ENCODE measurements at regions not wholly inside any gene's neighbourhood (a gene's known extent, or its start where the extent isn't known, plus 50 kb on each side); places are given as distances from the start of the nearest gene placed in this dataset.

- Mint-ChIP-seq H3K4me3 (ENCODE audit: unreplicated experiment) (peak overlapping the region; percentile 78), H3K27ac (ENCODE audit: unreplicated experiment) (peak overlapping the region; percentile 93)
These were observed 59.9 kb upstream of the CORO2B start for GRCh38 chr15:68518785-68519430.

GRCh38 chr15:68524753-68525584 is 53.8 kb upstream of the CORO2B start:
- H3K36me3 Mint-ChIP-seq (ENCODE audit: low read depth): peaks cover 8% of the 10 kb centered on the region
- H3K27me3 Mint-ChIP-seq (ENCODE audit: low read depth): no peaks in the 10 kb centered on the region
- no peak for TF ChIP-seq CTCF (IDR thresholded peaks at IDR 0.05)
- H3K9me3 Mint-ChIP-seq (ENCODE audit: low read depth): peaks cover 5% of the 10 kb centered on the region
- DNase-seq (ENCODE audit: low spot score): no peak
- peak overlapping the region; percentile 31 for H3K4me3 Mint-ChIP-seq (ENCODE audit: unreplicated experiment)
- peak overlapping the region; percentile 97 for H3K27ac Mint-ChIP-seq (ENCODE audit: unreplicated experiment)
- peaks cover 93% of the 10 kb centered on the region for H3K4me1 Mint-ChIP-seq (ENCODE audit: low read depth)

More at GRCh38 chr15:68518785-68519430, 59.9 kb upstream of the CORO2B start:
- no peak for TF ChIP-seq CTCF (IDR thresholded peaks at IDR 0.05)
- DNase-seq (ENCODE audit: low spot score): no peak
- H3K9me3 Mint-ChIP-seq (ENCODE audit: low read depth): peaks cover 3% of the 10 kb centered on the region
- H3K36me3 Mint-ChIP-seq (ENCODE audit: low read depth): peaks cover 13% of the 10 kb centered on the region
- peaks cover 94% of the 10 kb centered on the region for H3K4me1 Mint-ChIP-seq (ENCODE audit: low read depth)
- no peaks in the 10 kb centered on the region for H3K27me3 Mint-ChIP-seq (ENCODE audit: low read depth)

GRCh38 chr15:68525815-68526214 is 53.0 kb upstream of the CORO2B start:
- no peak for TF ChIP-seq CTCF (IDR thresholded peaks at IDR 0.05)
- Mint-ChIP-seq H3K27ac (ENCODE audit: unreplicated experiment) (peak overlapping the region; percentile 77), H3K36me3 (ENCODE audit: low read depth) (peaks cover 10% of the 10 kb centered on the region), H3K27me3 (ENCODE audit: low read depth) (no peaks in the 10 kb centered on the region), H3K9me3 (ENCODE audit: low read depth) (peaks cover 6% of the 10 kb centered on the region), H3K4me1 (ENCODE audit: low read depth) (peaks cover 88% of the 10 kb centered on the region), H3K4me3 (ENCODE audit: unreplicated experiment) (no peak overlapping the region)
- no peak for DNase-seq (ENCODE audit: low spot score)

- H3K36me3 Mint-ChIP-seq (ENCODE audit: low read depth): peaks cover 13% of the 10 kb centered on the region
- no peak for DNase-seq (ENCODE audit: low spot score)
- TF ChIP-seq CTCF (IDR thresholded peaks at IDR 0.05): no peak
- peaks cover 11% of the 10 kb centered on the region for H3K9me3 Mint-ChIP-seq (ENCODE audit: low read depth)
- H3K4me1 Mint-ChIP-seq (ENCODE audit: low read depth): peaks cover 85% of the 10 kb centered on the region
- H3K27me3 Mint-ChIP-seq (ENCODE audit: low read depth): no peaks in the 10 kb centered on the region
- peak overlapping the region; percentile 82 for H3K27ac Mint-ChIP-seq (ENCODE audit: unreplicated experiment)
- no peak overlapping the region for H3K4me3 Mint-ChIP-seq (ENCODE audit: unreplicated experiment)
These were observed 52.5 kb upstream of the CORO2B start for GRCh38 chr15:68526269-68526668.

- TF ChIP-seq CTCF (IDR thresholded peaks at IDR 0.05): no peak
- Mint-ChIP-seq H3K36me3 (ENCODE audit: low read depth) (peaks cover 15% of the 10 kb centered on the region), H3K4me3 (ENCODE audit: unreplicated experiment) (no peak overlapping the region), H3K4me1 (ENCODE audit: low read depth) (peaks cover 80% of the 10 kb centered on the region), H3K27me3 (ENCODE audit: low read depth) (no peaks in the 10 kb centered on the region), H3K9me3 (ENCODE audit: low read depth) (peaks cover 12% of the 10 kb centered on the region), H3K27ac (ENCODE audit: unreplicated experiment) (peak overlapping the region; percentile 82)
- no peak for DNase-seq (ENCODE audit: low spot score)
These were observed 52.0 kb upstream of the CORO2B start for GRCh38 chr15:68526784-68527183.

All from chondrocyte (in vitro differentiated cells).